ENCODE measurements at regions not wholly inside any gene's neighbourhood (a gene's known extent, or its start where the extent isn't known, plus 50 kb on each side); places are given as distances from the start of the nearest gene placed in this dataset.

DNA sequence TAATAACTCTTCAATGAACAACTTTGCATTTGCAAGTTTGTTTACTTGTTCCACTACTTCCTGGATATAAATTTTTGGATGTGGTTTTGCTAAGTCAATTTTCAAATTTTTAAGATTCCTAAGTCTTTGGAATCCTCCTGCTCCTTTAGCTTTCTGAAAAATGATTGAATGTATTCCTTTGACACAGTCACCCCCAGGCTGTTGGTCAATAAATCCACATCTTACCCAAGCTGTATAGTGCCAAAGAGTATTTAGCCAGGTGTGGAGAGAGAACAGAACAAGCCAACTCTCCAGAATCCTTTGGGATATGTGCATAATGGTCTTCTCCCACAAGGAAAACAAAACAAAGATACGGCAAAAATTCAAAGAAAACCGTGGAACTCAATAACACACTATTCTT lies 56.9 kb upstream of the INTU start:
- TF ChIP-seq CTCF (IDR thresholded peaks at IDR 0.05; ENCODE audit: low read depth, low read length, poor library complexity, severe bottlenecking) (no peak), EZH2phosphoT487 (IDR thresholded peaks at IDR 0.05; ENCODE audit: borderline replicate concordance, low read length) (no peak)
